GM12872 (cell line): ENCODE measurements at regions not wholly inside any gene's neighbourhood (a gene's known extent, or its start where the extent isn't known, plus 50 kb on each side); places are given as distances from the start of the nearest gene placed in this dataset.

Source experiments
- TF ChIP-seq, protein P1 (sequence below): IDR thresholded peaks from 3 replicates; pipeline ENCODE4 v1.5.1; 2011; ENCODE audit warnings: low read depth, mild to moderate bottlenecking, low read length, moderate library complexity; ENCODE audit not compliant: insufficient read depth

DNA sequence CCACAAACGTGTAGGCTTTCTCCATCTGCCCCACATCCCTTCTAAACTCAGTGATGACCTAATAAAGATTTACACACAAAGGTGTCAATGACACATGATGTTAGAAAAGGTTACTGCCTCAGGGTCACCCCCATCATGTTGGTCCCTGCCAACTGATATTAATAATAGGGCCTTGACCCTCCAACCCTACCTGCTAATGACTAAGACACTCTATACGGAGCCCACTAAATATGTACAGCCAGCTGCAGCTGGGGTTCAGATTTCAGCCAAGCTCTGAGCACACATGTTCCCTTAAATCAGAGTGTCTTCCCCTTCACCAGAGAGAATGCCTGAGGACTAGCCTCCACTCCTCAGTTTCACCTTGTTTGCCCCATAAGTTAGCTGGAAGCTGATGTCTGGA, 67.4 kb upstream of the SNRPB2 start:
- TF ChIP-seq, protein P1, sequence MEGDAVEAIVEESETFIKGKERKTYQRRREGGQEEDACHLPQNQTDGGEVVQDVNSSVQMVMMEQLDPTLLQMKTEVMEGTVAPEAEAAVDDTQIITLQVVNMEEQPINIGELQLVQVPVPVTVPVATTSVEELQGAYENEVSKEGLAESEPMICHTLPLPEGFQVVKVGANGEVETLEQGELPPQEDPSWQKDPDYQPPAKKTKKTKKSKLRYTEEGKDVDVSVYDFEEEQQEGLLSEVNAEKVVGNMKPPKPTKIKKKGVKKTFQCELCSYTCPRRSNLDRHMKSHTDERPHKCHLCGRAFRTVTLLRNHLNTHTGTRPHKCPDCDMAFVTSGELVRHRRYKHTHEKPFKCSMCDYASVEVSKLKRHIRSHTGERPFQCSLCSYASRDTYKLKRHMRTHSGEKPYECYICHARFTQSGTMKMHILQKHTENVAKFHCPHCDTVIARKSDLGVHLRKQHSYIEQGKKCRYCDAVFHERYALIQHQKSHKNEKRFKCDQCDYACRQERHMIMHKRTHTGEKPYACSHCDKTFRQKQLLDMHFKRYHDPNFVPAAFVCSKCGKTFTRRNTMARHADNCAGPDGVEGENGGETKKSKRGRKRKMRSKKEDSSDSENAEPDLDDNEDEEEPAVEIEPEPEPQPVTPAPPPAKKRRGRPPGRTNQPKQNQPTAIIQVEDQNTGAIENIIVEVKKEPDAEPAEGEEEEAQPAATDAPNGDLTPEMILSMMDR: no peak

DNA sequence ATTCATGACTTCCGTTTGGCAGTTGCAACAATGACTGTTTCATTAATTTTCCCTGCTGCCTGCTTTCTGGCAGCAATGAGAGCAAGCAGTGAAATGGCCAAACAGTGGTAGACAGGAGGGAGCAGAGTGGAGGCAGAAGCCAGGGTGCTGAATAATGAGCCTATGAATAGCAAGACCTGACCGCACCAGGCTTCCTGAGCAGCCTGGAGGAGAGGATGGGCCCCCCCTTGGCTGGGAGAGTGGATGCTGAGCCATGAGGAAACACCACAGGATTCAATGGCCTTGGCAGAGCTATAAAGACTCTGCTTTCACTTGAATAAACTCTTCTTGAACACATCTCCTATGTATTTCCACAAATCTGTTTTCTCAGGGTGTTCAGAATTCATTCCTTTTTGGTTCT, 68.1 kb upstream of the SNRPB2 start:
- TF ChIP-seq, protein P1: no peak

DNA sequence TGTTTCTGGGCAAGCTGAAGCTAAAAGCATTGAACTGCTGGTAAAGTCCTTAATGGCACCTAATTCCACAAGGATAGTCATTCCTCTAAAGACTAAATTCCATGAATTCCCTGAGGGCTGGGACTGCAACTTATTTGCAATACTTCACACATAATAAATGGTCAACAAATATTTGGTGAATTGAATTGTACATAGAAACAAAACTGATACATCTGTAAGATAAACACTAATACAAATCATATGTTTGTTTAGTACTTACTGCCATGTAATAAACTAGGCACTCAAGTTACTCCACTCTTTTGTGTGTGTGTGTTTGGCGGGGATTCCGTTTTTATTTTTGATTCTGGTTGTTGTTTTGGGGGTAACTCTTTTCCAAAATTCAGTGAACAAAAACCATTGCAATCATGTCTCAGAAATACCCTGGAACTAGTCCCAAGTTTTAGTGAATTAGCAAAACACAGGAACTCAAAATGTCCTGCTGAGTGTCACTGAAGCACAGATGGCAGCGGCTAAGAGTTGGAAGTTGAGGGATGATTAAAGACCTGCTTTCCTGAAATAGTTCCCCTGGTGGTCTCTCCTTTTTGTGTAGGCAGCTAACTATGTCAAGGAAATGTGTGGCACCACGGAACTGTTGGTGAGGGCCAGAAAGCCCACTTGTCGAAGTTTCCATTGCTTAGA, 74.8 kb upstream of the SNRPB2 start:
- TF ChIP-seq, protein P1: no peak

DNA sequence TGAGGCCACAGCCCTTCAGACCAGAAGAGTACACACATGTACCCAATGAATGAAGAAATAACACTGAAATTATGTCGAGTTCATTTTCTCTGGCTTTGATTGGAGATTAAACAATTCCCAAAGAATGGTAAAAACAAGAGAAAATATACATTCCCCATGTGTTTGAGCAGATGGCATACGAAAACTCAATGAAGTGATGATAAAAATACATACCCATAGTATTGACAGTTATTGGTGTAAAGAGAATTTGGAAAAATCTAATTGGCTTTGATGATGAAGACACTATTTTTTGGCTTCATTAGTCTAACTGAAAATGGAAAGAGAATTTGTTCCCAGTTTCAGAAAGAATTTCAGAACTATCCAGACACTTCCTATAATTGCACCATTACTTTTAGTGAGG, 76.6 kb upstream of the SNRPB2 start:
- TF ChIP-seq, protein P1: no peak

DNA sequence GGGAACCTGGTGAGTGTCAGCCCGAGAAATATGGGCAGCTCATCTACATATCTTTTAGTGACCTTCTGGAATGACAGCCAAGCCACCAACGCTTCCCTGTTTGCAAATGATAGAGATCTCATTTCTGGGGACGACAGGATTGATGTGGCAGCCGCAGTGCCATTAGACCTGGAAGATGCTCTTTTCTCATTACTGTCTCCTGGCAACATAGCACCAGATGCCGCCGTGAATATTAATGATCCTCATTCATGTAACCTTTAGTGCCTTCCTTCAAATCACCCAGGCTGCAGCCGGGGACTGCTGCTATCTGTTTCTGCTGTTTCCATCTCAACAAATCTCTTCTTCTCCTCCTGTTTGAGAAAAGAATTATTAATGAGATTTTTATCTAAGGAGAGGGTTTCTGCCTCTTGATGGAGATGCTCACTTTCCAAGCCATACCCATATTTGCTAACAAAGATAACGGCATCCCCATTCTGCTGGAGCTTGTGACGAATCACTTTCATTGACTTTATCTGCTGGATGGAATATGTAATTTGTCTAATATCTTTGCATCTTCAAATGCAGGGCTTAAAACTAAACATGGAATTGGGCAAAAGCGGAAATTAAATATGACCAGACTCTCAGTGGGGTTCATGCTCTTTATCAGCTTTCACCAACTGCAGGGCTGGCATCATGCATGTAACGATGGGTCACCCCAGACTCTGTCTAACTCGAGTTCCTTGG, 74.8 kb upstream of the KIF16B start:
- TF ChIP-seq, protein P1: no peak

DNA sequence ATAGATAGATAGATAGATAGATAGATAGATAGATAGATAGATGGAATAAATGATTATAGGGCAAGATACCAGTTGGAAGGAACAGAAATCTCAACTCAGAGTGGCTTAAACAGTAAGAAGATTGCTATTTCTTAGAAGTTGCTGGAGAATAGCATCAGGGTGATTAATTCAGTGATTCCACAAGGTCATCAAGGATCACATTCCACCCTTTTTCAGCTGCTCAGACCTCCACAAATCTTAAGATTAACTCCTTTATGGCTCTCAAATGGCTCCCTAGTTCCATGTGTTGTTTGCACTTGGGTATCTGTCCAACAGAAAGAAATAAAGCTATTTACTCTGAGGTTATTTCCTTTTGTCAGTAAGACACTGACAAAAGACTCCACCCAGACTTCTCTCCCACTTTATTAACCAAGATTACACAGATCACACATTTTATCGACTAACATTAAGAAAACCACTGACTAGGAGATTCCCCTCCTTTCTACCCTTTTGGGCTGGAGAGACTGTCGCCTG, 68.3 kb upstream of the KIF16B start:
- TF ChIP-seq, protein P1: no peak

DNA sequence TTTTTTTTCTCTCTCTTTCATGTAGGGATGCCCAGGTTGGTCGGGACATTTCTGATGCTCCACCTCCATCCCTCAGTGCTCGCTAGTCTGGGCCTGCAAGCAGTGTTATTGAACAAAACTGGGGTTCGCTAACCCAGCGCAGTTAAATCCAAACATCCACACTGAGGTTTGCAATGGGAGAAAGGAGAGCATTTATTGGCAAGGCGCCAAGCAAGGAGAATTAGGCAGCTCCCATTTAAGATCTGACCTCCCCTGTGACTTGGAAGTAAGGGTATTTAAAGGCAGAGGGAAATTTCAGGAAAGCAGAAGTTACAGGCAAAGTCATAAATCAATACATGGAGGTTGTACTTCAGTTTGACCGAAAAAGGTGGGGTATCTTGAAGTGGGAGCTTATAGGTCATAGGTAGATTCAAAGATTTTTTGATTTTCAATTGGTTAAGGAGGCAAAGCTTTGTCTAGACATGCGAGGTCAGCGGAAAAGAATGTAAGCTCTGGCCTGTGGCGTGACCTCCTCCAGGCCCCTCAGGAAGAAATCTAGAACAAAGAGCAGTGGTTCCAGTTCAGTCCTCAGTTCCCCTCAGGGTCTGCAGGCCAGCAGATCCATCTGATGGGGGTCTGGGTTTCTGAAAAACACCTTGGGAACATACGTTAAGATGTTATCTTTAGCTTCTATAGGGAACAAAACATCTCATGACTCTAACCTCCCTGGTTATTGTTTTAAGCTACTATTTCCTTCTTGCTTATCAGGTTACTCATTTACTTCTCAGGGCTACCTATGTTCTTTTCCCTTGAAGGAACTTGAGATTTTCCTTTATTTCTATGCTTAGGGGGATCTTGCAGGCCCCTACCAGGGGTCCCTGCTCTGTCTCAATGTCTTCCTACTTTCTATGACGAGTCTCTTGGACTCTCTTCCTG, 66.0 kb upstream of the KIF16B start:
- TF ChIP-seq, protein P1: no peak
